ENCODE measurements at regions not wholly inside any gene's neighbourhood (a gene's known extent, or its start where the extent isn't known, plus 50 kb on each side); places are given as distances from the start of the nearest gene placed in this dataset.

DNA sequence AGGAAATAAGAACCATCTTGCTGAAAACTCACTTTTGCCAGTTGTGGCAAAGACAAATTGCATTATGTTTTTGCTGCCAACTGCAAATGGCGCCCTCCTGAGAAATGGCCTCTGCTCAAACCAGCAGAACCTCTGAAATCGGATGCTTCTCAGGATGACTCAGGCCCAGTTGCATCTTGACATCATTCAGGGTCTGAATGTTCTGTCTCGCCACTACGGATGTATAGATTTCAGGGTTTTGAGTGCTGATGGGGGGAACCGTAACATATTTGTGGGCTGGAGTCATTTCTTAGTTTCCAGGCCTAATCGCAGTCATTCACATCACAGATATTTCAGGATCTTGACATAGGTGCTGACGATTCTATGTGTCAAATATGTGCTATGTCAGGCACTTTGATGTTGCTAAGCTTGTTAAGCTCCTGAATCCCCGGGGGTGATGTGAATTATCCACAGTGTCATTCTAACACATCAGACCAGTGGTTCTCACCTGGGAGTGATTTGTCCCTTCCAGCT lies 207.1 kb downstream of the NFATC2 start:
- no peak for DNase-seq

- no peak for DNase-seq
Measured at GRCh38 chr20:51334609-51335008, 207.9 kb downstream of the NFATC2 start.

GRCh38 chr20:51333971-51334370 lies 208.5 kb downstream of the NFATC2 start:
- no peak for DNase-seq

GRCh38 chr20:51333446-51333845 lies 209.1 kb downstream of the NFATC2 start:
- no peak for DNase-seq

DNA sequence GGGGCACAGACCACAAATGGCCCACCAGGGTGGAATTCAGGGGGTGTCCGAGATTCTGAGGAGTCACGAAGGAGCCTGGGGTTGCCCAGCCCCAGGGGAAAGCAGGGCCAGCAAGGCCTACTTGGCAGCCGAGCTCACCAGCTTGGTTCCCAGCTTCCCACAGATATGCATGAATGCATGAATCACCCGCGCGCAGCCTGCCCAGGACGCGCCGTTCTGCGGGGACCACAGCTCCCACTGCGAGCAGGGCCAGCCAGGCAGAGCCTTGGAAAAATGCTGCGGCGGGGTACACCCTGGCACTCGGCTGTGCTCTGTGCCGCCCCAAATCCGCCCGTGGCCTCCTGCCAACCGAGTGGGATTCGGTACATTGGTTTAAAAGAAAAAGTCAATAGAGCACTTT lies 211.0 kb downstream of the NFATC2 start:
- DNase-seq, result no peak

GRCh38 chr20:51329845-51330244 lies 212.7 kb downstream of the NFATC2 start:
- no peak for DNase-seq

DNA sequence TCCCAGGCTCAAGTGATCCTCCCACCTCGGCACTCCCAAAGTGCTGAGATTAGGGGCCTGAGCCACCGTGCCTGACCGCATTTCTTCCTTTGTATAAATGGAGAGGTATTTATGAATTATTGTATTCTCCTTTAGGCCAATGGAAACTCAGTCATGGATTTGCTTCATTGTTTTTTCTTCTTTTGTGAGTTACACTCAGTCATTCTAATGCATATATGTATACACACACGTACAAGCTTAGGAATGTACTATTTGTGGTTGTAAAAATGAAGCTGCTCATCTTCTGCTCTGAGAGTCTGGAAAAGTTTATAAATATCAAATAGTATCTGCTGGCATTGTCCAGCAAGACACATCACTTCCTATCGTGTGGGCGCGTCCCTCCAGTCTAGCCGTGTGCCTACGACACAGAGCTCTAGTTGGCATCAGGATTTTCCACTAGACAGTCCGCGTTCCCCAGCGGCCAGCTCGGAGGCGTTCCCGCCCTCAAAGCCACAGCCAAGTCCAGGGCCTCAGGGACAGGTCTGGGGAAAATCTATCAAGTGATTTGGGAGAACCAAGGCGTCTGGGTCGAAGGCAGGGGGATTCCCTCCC lies 215.2 kb downstream of the NFATC2 start:
- no peak for DNase-seq

- no peak for DNase-seq
Measured at GRCh38 chr20:51326201-51326819, 216.2 kb downstream of the NFATC2 start.

DNA sequence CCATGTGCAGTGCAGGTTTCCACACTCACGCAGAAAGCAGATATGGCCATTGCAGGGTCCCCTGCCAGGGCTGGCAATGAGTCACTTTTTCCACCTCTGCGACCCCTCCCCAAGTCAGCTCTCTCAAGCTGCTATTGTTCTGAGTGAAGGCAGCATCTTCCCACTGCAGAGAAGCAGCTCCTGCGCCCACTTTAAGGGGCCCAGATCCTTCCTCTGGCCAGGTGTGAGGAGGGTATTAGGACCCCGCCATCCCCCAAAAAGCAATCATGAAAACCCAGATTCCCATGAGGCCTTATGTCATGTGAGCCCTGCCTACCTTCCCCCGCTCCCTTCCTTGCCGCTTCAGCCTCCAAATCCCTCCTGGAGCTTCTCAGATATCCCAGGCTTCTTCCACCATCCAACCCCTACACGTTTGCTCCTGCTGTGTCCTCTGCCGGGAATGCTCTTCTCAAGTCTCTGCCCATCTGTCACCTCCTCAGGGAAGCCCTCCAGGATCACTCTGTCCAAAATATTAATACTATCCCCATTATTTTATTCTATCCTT lies 220.3 kb downstream of the NFATC2 start:
- no peak for DNase-seq

DNA sequence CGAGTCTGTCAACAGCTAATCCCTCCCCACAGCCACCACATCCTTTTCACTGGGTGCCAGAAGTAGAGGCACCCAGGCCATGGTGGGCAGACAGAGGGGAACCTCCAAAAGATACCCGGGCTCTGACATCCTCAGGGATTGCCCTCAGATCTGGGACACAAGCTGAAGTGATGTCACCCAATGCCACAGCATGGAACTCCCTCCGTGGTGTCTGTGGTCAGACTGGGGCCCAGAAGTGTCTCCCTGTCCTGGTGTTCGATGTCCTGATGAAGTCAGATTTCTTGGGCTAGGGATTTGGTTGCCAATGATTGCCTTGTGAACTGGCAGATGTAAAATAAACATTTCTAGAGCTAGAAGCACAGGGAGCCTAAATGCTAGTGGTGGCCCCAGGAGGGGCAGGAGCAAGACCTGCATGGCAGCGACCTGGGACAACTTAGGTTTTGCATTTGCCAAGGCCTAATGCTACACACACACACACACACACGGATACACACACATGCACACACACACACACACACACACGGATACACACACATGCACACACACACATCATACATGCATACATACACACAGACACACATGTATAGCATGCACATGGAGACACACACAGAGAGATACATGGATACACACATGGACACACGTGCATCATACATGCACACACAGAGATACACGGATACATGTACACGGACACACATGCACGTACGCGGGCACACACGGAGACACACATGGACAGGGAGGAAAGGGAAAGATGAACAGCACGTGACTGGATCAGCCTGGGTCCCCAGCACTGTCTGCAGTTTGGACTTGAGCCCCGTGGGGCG lies 221.0 kb downstream of the NFATC2 start:
- DNase-seq, result no peak

GRCh38 chr20:51319522-51319921 lies 223.0 kb downstream of the NFATC2 start:
- no peak for DNase-seq

DNA sequence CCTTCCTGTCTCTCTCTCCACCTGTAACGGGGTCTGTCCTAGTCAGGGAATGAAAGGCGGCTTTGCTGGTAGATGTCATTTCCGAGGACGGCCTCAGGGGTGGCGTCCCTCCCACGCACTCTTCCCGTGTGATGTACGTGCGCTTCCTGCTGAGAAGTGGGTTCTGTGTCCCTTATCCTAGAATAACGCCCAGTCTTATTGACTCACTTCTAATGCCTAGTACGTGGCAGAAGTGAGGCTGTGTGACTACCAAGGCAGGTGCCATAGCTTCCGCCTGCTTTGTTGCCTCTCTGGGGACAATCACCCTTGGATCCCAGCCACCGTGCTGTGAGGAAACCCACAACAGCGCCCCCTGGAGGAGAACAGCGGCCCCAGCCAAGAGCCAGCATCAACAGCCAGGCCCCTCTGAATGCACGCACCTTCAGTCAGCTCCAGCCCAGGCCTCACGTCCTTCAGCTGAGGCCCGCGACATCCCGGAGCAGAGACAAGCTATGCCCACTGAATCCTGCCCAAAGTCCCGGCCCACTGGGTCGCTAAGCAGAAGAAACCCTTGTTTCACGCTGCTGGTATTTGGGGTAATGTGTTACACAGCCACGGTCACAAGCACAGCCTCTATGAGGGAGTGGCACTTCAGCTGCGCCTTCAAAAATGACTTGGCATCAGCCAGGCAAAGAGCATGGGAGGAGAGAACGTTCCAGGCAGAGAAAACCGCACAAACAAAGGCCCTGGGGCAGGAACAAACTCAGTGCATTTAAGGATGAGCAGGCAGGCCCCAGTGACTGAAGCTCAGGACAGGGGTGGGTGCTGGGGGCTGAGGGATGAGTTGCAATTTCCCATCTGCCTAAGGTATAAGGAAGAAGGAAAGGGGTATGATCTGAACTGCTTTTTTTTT lies 224.2 kb downstream of the NFATC2 start:
- DNase-seq, result peak; percentile 20

- DNase-seq, result no peak
Measured at GRCh38 chr20:51315390-51315789, 227.1 kb downstream of the NFATC2 start.

DNA sequence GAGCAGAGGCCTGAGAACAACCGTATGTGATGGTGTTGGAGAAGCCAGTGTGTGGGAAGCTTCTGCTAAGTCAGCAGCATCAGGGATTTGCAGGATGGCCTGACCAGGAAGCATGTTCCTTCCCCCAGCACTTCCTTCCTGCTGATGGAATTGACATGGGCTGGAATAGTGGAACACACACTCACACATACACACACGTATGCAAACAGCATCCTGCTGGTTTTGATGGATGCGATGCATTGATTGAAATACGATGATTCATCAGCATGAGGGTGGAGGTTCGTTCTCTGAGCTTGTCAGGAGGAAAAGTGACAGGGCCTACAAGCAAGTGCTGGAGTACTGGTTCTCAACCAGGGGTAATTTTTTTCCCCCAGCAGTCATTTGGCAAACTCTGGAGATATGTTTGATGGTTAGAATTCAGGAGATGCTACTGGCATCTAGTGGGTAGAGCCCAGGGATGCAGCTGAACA lies 229.1 kb downstream of the NFATC2 start:
- no peak for DNase-seq

GRCh38 chr20:51312480-51312783 lies 230.1 kb downstream of the NFATC2 start:
- no peak for DNase-seq

DNA sequence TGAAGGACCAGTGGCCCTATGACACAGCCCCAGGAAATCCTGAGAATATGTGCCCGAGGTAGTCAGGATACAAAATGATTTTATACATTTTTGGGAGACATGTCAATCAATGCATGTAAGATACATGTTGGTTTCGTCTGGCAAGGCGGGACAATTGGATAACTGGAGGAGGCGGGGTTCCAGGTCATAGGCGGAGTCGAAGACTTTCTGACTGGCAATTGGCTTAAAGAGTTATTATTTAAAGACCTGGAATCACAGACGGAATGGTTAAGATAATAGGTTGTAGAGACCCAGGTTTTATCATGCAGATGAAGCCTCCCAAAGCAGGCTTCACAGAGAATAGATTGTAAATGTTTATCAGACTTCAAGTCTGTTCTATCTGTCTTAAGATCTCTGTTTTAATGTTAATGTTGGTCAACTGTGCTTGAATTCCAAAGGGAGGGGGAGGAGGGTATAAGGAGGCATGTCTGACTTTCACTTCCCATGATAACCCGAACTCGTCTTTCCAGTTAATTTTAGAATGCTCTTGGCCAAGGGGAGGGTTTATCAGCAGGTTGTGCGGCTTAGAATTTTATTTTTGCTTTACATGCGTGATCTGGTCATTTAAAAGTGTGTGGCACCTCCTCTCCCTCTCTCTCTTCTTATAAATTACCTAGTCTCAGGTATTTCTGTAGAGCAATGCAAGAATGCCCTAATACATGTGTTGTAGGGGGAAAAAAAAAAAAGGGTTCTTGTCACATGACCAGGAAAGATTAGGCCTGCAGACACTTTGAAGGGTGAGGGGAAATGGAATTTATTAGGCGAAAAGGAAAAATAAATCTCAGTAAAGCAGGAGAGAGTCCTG lies 230.7 kb downstream of the NFATC2 start:
- DNase-seq, result no peak

DNA sequence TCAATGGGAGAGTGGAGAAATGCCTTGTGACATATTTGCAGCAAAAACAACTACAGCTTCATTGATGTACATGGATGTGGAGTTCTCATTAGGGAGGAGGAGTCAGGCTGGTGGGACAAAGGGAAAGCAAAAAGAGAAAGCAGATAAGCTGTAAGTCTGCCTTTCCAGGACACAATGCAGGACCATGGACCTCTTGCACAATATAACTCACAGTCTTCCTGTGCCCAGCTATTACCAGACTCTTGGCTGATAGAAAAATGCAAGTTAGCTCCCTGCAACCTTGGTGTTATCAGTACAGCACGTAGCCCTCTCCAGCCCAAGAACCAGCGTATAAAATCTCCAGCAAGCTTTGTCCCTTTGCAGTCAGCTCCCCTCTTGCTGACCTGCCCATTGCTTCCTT lies 232.3 kb downstream of the NFATC2 start:
- no peak for DNase-seq

DNA sequence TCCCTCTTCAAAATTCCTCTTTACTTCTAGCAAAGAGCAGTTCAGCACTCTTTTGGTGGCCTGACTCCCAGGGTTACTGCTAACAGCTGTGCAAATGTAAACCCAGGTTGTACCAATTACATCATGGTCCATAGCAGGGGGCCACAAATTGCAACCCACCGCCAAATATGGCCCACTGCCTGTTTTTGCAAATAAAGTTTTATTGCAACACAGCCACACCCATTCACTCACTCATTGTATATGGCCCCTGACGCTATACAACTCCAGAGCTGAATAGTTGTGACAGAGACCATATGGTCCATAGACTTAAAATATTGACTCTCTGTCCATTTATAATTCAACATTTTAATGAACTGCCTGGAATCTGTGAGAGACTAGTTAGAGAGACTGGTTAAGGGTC lies 233.4 kb downstream of the NFATC2 start:
- DNase-seq, result no peak

DNA sequence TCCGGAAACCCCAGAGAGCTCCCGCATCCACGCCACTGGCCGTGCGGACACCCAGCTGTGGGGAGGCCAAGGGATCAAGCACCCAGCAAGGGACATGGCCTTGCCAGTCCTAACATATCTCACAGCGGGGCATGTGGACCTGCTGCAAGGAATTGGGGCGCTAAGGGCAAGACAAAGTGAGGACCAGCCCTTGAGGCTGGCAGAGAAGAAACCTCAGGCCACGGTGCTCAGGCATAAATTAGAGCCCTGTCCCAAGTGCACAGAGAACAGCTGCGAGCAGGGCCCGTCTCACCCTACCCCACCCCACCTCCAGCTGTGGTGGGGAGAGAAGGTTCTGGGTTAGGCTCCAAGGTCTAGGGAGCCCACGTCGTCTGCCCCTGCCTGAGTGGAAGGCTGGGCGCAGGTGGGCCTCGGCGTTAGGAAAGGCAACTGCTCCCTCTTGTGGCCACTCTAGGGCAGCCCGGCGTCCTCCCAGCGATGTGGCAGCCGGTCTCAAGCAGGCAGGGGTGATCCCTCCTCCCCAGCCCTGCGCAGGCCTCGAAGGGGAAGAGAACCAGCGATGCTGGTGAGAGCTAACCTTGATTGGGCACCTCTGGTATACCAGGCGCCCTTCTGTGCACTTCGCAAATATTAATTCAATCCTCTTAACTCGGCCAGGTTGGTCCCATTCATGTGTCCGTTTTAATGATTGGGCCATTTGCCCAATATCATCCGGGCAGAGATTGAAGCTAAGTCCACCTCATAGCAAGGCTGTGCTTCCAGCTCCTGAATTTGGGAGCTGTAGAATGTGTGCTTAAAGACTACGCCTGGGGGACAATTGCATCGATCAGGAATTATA lies 235.8 kb downstream of the NFATC2 start:
- peak; percentile 49 for DNase-seq

DNA sequence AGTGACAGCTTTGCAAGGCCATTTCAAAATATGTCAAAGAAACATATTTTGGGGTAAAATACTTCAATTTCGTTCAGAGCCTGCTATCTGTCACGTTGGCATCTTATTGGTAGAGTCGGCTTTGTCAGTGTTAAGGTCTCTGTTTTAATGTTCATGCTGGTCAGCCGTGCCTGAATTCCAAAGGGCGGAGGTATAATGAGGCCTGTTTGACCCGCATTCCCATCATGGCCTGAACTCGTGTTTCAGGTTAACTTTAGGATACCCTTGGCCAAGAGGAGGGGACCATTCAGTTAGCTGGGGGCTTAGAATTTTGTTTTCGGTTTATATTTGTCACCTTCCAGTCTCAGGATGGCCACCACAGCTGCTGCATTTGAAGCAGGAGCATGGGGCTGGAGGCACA lies 236.4 kb downstream of the NFATC2 start:
- no peak for DNase-seq

Data from NCI-H1092 (cell line).